Activated CD8-positive, alpha-beta memory T cell treated with anti-CD3 and anti-CD28 coated beads for 36 hours (primary cell): ENCODE measurements at regions not wholly inside any gene's neighbourhood (a gene's known extent, or its start where the extent isn't known, plus 50 kb on each side); places are given as distances from the start of the nearest gene placed in this dataset.
"Not testable (repeated sequence)": the region's sequence is repeated elsewhere in the genome, so short reads cannot be mapped to it uniquely, and the experiment has no call there.

Experiments used
- CTCF ChIA-PET: fragments of 350-600 bp; sonication (Branson Sonifier 250); formaldehyde crosslinking; loops from one replicate; lab custom pipeline; 2021; ENCODE audit warnings: antibody characterized with exemption; lab: Charles Lee
- POLR2A ChIA-PET: fragments of 350-600 bp; sonication (Branson Sonifier 250); formaldehyde crosslinking; loops from one replicate; lab custom pipeline; 2021; ENCODE audit warnings: antibody characterized with exemption; lab: Charles Lee

GRCh38 chr10:61612450-61612849 is 50.3 kb upstream of the CABCOCO1 start:
- CTCF ChIA-PET, result no interaction called here
- POLR2A ChIA-PET, result no interaction called here

- ChIA-PET CTCF (no interaction called here), POLR2A (no interaction called here)
These were observed 50.7 kb upstream of the CABCOCO1 start for GRCh38 chr10:61612009-61612408.

GRCh38 chr10:61609701-61610100 is 53.0 kb upstream of the CABCOCO1 start:
- ChIA-PET POLR2A (no interaction called here), CTCF (no interaction called here)

GRCh38 chr10:61608255-61609033 is 54.3 kb upstream of the CABCOCO1 start:
- ChIA-PET POLR2A (no interaction called here), CTCF (no interaction called here)

- ChIA-PET CTCF (interaction anchor here (0.6 kb wide), 1 partner anchor 259 kb away, joined by 3 read pairs; no protein-coding TSS in a partner anchor), POLR2A (no interaction called here)
These were observed 55.5 kb upstream of the CABCOCO1 start for GRCh38 chr10:61606959-61607907.

GRCh38 chr10:61605221-61605620 is 57.5 kb upstream of the CABCOCO1 start:
- POLR2A ChIA-PET, result no interaction called here
- CTCF ChIA-PET, result interaction anchor here (0.6 kb wide), 1 partner anchor 367 kb away, joined by 3 read pairs; no protein-coding TSS in a partner anchor

- CTCF ChIA-PET, result no interaction called here
- POLR2A ChIA-PET, result no interaction called here
These were observed 62.3 kb upstream of the CABCOCO1 start for GRCh38 chr10:61600399-61600798.

GRCh38 chr10:61594430-61594829 is 68.3 kb upstream of the CABCOCO1 start:
- POLR2A ChIA-PET, result no interaction called here
- CTCF ChIA-PET, result no interaction called here

- ChIA-PET POLR2A (no interaction called here), CTCF (no interaction called here)
These were observed 70.1 kb upstream of the CABCOCO1 start for GRCh38 chr10:61592581-61592980.

GRCh38 chr10:61589547-61590243 is 73.0 kb upstream of the CABCOCO1 start:
- POLR2A ChIA-PET, result no interaction called here
- CTCF ChIA-PET, result no interaction called here

- ChIA-PET CTCF (no interaction called here), POLR2A (no interaction called here)
These were observed 73.9 kb upstream of the CABCOCO1 start for GRCh38 chr10:61588770-61589211.

GRCh38 chr10:61586829-61587228 is 75.9 kb upstream of the CABCOCO1 start:
- CTCF ChIA-PET, result no interaction called here
- POLR2A ChIA-PET, result no interaction called here

- ChIA-PET POLR2A (no interaction called here), CTCF (no interaction called here)
These were observed 82.1 kb upstream of the CABCOCO1 start for GRCh38 chr10:61580608-61581007.

GRCh38 chr10:61570204-61570603 is 92.5 kb upstream of the CABCOCO1 start:
- CTCF ChIA-PET, POLR2A ChIA-PET: not testable (repeated sequence)

GRCh38 chr10:61567729-61568128 is 95.0 kb upstream of the CABCOCO1 start:
- CTCF ChIA-PET, result no interaction called here

GRCh38 chr10:61565819-61566560 is 96.7 kb upstream of the CABCOCO1 start:
- ChIA-PET CTCF (no interaction called here), POLR2A (no interaction called here)

More at GRCh38 chr10:61567729-61568128, 95.0 kb upstream of the CABCOCO1 start:
- POLR2A ChIA-PET, result no interaction called here

- ChIA-PET CTCF (no interaction called here), POLR2A (no interaction called here)
These were observed 98.3 kb upstream of the CABCOCO1 start for GRCh38 chr10:61564444-61564843.

- POLR2A ChIA-PET, result no interaction called here
- CTCF ChIA-PET, result no interaction called here
These were observed 103.1 kb upstream of the CABCOCO1 start for GRCh38 chr10:61559615-61560014.

- ChIA-PET CTCF (no interaction called here), POLR2A (no interaction called here)
These were observed 104.5 kb upstream of the CABCOCO1 start for GRCh38 chr10:61558188-61558587.
